Femur (tissue), 1 donor: ENCODE measurements at regions not wholly inside any gene's neighbourhood (a gene's known extent, or its start where the extent isn't known, plus 50 kb on each side); places are given as distances from the start of the nearest gene placed in this dataset.

ENCODE experiments used
- DNase-seq: peaks from one replicate; pipeline ENCODE4 v3.0.0-alpha.2; 2017

DNA sequence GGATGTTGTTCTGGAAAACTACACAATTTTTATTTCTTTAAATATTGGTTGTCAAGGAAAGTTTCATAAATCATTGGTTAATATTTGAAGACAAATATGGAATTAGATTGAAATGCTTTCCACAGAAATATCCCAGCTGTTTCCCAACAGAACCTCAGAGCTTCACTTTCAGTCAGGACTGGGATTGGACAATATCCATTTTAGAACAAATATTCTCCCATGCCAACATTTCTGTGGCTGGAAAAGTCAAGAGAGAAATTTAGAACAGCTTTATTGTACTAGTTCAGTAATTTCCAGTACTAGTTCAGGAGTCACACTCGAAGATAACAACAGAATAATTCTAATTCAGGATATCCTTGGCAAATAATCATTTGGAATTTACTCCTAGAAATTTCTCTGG lies 116.1 kb upstream of the TUT7 start:
- no peak for DNase-seq

DNA sequence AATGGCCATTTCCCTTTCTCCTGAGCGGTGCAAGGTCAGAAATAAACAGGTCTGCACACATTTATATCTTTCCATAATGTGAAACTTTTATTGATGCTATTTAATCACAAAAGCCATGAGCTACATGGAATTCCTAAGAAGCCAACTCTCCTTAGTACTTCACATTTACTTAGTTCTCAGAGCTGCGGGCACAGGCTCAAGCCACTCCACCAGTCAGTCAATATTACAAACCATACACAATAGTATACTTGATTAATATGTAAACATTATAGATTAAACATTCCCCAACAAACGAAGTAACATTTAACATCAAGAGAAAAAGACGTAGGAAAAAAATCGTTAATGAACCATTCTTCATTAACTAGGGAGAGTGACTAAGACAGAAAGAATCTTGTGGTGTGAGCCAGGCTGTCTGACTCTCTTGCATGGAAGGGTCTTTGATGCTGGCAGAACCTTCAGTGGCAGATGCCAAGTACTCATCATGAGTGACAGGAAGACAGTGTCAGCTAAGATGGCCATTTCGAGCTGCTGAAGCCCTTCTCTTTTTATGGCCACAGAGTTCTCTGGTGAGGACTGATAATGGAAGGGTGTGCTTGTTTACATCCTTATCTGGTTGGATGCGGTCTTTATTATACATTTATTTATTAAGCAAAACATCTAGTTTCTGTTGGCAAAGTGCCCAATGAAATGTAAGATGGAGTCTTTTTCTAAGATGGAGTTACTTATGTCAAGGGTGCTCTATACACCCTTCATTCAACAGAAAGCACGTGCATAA lies 115.5 kb upstream of the TUT7 start:
- DNase-seq = no peak

DNA sequence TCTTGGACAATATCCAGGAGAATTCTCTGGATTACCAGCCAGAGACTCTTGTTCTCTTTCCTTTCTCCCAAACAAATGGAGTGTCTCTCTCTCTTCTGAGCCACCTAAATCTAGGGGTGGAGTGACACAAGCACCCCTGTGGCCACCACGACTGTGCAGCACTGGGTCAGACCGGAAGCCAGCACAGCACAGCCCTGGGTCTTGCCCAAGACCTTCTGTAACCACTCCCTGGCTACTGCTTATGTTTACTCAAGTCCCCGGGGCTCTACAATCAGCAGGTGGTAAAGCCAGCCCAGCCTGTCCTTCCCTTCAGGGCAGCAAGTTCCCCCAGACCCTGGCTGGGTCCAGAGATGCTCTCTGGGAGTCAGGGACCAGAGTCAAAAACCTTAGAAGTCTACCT lies 110.0 kb upstream of the TUT7 start:
- DNase-seq = no peak

DNA sequence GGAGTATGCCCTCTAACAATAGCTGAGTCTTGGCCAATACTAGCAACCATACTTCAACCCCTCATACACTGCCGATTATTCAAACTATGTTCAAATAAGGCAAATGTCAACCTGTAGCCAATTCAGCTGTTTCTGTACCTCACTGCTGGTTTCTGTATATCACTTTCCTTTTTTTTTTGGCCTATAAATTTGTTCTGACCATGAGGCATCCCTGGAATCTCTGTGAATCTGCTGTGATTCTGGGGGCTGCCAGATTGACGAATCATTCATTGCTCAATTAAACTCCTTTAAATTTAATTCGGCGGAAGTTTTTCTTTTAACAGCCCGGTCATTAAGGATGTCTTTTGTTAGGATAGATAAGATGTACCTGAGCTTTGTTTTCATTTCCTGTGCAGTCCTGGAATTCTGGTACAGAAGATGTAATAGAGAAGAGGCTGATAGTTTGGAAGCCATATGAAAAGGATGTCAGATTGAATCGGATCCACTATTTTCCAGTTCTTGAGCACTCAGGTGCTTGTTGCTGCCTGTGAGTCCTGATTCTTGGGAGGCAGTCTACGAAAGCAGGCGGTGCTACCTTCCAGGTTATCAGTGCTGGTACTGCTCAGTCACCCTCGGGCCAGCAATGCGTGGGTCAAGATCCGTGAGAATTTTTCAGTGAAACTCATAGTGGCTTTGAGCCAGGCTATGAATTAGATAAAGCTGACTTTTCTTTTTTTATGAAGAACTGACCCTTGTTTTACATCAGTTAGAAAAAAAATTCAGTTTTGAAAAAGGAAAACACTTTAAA lies 106.2 kb upstream of the TUT7 start:
- DNase-seq = no peak

DNA sequence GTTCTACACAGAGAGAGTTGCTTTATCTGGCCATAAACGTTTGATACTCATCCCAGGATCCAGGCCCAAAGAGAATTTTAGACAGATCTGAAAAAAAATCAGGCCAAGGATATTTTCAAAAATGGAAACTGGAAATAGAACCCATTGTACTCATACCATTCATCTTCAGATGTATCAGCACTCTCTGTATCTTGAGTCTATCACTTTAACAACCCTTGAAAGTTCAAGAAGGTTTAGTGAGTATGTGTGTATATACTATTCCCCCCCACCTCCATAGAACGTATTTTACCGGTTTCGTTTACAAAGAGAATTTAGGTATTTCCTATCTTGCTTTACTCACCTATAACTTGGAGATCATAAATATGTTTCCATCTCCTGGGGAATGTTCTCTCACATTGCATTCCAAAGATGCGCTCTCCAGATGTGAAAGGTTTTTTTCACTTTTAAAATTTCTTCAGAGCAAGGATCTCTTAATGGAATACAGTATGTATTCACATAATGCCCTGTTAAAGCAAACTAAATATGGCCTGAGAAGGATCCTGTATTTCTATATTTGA lies 105.5 kb upstream of the TUT7 start:
- no peak for DNase-seq

DNA sequence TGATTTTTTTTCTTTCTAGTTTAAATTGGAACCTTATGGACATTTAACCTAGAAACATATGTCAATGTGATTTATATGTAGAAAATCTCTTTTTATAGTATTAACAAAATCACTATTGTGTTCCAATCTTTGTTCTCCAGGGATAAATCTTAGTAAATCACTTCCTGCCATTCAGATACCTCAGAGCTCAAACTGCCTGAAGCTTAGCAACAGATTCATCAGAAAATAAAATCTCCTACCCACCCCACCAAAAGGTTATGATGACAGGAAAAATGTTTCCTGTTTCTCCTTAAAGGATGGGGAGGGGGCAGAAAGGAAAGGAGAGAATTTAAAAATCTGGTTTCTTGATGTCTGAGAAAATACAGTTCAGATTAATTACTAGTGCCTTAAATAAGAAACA lies 105.0 kb upstream of the TUT7 start:
- DNase-seq = no peak

DNA sequence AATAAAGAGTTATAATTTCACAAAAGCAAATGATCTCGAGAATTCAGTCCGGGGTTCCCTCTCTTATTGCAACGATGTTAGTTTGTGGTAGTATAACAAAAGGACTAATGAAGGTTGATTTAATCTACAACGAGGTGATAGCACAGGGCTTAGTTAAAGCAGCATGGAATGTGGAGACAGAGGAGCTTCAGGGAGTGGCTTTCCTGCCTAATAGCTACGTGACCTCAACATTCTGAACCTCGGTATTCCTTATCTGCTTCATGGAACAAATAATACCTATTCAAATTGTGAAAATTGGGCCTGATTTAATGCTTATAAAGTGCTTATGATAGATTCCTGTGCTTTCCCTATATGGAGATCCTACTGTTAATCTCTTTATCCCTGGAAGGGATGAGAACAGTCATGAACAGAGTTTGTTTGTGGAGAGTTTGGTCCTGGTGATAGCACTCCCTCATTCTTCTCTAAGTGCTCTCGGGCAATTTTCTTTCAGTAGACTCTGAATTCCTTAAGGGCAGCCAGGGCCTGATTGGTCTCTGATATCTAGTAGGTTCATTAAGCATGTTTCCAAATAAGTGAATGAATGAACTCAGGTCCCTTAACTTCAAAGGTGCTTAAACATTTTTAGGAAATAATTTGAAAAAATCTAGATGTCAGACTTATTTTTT lies 104.1 kb upstream of the TUT7 start:
- no peak for DNase-seq

DNA sequence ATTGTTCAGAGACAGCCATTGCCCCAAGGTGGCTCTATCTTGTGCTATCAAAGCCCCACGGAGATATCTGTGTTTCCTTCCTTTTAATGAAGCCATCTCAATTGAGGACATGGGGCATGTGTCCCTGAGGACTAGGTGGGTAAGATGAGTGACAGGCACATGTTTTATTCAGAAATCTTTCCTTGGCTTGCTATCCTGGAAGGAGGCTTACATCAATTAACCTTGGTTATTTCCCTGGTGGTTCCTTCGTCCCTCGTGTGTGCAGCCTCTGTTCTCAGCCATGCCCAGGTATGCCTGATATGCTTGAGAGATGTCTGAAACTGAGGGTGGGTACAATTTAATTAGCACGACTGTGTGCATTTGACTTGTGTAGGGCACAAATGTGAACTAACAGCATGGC lies 102.2 kb upstream of the TUT7 start:
- DNase-seq = no peak

DNA sequence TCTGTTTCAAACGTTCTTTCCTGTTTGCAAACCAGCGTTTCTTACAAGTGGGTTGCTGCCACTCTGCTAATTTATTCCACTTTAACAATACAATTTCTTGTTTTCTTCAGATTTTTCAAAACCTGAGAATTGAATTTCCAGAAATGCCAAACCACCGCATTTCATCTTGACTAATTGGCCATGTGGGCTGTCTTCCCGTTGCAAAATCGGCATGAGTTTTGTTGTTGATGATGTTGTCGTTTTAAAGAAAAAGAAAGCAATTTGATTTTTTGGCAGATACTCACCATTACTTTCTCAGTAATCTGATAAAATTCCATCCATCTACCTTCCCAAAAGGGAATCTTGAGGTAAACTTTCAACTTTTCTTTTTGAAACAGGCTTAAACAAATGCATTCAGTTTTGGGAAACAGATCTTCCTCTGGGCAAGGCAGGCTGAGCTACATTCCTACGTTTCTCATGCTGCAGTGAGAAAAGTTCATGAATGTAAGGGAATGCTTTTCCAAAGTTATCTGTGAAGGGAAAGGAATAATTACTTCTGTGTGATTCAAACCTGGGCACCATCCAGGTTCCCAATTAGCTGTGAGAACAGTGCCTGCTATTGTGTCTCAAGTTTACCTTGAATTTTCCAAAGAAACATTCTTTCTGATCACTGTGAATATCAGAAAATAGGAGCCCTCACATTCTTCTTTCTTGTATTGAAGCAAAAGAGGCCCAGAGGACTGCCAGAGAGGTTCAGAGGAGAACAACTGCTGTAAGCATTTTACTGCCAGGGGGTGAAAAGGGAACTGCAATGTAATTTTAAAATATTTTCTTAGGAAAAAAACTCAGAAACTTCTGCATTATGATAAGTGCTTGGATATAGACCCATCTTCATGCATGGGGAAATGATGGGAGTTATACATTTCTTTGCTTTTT lies 100.7 kb upstream of the TUT7 start:
- DNase-seq = no peak

DNA sequence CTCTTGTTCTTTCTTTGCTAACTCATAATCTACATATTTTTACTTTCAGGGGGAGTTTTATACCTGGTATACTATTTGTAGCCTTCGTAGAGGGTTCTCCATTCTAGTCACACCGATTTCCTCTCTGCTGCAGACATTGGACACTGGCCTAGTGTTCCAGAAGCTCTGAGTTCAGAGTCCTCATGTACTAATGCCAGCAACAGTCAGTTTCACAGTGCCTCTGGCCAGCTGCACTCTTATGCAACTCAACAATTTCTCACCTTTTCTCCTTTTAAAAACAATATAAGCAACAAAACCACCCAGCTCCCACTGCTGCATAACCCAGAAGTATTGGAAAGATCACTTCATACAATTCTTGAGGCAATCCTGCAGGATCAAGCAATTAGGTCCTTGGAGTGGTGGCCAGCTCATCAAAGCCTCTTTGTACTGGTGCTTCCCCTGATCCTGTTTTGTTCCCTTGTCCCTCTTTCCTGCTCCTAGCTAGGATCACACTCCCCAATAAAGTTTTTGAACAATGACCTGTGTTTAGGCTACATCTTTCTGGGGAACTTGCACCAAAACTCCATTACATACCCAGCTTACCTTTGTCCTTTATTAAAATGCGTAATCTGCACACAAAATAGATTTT lies 98.1 kb upstream of the TUT7 start:
- no peak for DNase-seq

DNA sequence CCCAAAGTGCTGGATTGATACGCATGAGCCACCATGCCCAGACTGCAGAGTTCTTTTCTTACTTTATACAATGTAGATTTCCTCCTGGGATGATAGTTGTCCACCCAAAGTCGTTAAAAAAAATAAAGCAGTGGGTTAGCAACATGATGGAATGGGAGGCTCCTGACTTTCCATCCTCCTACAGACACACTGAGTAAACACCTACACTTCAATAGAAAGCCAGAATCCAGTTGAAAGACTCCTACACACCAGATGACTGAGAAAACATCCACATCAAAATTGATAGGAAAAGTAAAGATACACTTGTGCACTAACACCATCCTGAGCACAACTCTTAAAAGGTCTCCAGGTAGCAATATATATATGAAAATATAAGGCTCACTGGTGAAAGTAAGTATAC lies 95.0 kb upstream of the TUT7 start:
- no peak for DNase-seq

DNA sequence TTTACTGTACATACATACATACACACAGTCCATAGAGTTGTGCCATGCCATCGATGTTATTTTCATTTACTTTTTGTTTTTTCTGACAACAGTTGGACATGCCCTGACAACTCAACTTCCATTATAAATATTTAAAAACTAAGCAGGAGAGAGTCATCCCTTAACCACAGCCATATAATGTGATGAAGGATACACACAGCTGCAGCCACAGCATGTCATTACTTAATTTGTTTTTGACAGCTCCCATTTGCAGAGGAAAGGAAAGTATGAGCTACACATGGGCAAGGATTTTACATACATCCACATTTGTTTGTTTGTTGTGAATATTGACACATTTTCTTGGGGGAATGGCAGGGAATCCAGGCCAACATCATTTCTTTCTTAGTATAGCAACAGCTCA lies 91.5 kb upstream of the TUT7 start:
- no peak for DNase-seq

DNA sequence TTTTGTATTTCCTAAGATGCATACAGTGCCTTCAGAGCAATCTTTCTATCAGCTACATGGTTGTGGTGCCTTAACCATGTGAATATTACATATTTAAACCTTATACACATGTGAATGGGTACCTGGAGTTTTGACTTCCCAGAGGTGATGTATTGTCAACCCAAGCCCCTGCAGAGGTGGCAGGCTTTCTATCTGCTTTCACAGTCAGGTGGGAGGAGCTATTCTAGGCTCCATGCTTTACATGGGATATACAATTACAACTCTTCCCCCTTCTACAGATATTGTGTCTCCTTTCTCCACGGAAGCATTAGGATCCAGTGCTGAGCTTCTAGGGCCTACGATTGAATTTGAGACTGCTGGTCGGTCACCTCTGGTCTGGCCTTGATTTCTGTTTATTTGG lies 89.8 kb upstream of the TUT7 start:
- DNase-seq = no peak

DNA sequence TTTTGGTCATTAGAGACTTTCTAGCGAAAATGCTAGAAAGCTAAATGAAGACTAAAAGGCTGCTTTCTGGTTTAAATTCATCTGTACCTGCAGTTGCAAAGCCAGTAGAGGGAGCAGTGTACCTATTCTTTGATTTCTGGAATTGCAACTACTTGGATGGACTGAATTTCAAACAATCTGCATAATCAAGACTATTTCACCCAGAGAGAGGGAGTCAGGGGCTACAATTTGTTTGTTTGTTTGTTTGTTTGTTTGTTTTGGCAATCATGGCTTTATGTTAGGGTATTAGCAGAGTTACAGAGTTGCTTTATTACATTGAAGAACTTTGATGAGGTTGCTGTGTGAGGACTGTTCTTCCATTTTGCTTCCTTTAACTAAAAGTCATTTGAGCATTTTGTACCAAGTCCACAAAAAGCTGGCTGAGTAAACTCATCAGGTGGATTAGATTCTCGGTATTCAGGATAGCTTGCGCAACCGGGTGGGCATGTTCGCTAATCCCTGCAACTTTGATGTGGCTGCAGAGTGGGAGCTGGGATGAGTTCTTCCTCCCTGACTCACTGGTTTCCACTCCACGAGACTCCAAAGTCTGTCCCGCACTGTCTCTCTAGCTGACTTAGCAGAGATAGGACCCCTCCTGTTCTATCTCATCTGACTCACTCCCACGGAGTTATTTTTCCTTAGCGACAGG lies 80.0 kb upstream of the TUT7 start:
- peak; percentile 30 for DNase-seq

DNA sequence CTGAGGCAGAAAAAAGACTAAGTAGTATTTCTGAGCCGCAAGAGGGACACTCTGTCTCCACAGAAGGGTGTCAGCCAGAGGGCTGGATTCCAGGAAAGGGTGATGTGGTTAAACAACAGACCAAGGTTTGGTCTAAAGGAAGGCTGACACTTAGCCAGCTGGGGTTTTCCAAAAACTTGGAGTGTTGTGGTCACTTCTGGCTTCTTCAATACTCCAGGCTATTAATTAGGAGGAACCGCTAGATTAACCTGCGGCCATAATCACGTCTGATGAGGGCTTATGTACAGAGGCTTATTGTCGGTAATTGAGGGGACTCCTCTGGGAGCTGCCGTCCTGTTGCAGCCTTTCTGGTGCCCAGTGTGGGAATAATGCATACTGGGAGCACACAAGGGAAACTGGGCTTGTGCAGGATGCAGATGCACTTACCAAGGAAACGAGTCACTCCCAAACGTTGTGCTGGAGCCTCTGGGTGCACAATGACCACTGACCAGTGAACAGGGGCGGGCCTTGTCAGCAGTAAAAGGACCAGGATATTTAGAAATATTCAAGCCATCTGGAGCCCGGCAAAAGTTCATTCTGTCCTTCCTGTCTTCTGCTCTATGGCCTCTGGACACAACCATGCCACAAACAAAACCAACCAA lies 70.2 kb upstream of the TUT7 start:
- peak; percentile 71 for DNase-seq

DNA sequence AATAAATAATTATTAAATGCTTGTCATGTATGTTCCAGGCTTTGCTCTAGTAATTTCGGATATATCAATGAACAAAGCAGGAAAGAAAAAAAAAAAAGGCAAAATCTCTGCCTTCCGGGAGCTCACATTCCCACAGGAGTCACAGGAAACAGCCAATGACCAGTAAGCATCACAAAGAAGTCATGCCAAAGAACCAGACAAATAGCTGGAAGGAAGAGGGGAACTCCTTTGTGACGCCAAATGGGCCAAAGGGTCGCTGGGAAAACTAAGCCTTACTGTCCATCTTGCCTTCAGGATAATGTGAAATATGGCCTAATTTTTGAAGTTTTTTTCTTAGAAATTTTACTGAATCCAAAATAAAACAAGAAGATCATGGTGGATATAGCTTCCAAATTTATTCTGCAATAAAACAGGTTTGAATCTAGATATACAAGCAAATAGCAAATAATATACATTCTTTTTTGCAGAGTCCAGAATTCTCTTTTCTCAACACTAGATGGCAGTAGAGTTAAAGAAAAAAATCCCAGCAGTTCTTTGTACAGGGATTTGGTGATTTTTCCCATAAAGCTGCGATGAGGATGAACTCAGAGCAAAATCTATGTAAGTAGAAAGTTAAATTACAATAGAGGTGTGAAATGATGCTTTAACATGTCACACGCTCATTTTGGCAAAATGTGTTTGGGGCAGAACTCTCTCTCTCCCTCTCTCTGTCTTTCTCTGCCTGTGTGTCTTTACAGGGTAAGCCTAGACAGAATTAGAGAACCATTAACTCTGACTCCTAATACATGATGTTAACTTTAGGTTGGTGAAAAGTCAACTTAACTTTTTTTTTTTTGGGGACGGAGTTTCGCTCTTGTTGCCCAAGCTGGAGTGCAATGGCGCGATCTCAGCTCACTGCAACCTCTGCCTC lies 60.0 kb upstream of the TUT7 start:
- no peak for DNase-seq

DNA sequence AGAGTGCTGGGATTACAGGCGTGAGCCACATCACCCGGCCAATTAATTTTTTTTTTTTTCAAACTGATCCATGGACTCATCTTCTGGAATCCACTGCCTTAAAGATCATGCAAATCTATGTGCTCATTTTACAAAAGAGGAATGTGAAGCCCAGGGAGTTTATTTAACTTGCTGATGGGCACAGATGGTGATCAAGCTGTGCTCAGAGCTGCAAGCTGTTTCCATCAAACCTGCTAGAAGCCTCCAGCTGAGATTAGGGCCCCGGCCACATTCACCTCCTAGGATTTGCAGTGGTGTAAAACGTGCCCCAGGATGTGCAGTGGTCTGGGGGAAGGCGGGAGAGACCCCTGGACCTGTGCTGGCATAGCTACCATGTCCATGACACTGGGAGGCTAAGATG lies 56.1 kb upstream of the TUT7 start:
- no peak for DNase-seq

DNA sequence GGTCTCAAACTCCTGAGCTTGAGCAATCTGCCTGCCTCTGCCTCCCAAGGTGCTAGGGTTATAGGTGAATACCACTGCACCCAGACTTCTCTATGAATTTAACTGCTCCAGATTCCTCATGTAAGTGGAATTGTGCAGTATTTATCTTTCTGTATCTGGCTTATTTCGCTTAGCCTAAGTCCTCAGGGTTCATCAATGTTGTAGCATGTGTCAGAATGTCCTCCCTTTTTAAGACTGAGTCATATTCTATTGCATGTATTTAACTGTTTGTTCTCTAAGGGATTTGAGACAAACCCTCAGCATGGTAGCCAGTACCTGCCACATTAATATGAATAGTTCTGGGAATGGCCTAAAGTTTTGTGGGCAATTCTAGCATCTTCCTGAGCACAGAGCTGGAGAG lies 53.9 kb upstream of the TUT7 start:
- no peak for DNase-seq

DNA sequence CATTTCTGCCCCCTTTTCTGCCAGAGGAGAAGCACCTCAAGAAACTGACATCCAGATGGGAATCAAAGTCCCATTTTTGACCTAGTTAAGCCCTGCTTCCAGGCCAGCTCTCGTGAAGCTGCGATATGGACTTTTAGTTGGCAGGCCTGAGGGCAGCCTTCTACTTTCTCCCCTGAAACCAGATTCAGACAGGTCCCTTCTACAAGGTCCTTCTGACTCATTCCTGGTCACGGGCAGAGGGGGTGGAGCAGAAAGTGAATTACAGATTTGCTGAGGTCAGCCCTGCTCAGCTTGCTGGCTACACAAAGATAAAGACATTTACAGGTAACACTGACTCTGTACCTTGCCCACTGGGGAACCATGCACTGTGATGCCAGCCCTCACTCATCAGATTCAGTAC lies 52.8 kb upstream of the TUT7 start:
- DNase-seq = no peak

DNA sequence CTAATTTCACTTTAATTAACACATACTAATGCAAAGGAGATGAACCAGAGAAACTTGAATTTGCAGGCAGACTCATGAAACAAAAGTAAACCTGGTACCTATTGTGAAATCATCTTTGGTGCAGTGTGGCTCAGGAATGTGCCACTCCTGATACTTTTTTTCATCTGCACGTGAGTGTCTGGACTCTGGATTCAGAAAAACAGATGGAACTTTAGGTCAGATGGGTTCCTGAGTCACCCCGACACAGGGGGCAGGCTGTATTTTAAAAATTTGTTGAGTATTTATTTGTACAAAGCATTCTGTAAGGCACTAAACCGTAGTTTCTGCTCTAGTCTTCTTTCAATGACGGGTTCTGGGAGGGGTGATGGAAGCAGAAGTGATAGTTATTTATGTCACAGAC lies 52.2 kb upstream of the TUT7 start:
- DNase-seq = no peak
